Fibroblast of villous mesenchyme (primary cell): ENCODE measurements at regions not wholly inside any gene's neighbourhood (a gene's known extent, or its start where the extent isn't known, plus 50 kb on each side); places are given as distances from the start of the nearest gene placed in this dataset.

Experiments
- DNase-seq: peaks from one replicate; pipeline ENCODE4 v3.0.0-alpha.2; 2010; ENCODE audit warnings: low read depth
- H3K4me3 ChIP-seq: 2 replicates; pipeline ENCODE4 v1.5.1; 2011; ENCODE audit warnings: low read depth, mild to moderate bottlenecking, low read length
- TF ChIP-seq, protein P1 (sequence below): IDR thresholded peaks from 2 replicates; pipeline ENCODE4 v1.5.1; 2012; ENCODE audit warnings: low read depth, mild to moderate bottlenecking, low read length; ENCODE audit not compliant: insufficient read depth

DNA sequence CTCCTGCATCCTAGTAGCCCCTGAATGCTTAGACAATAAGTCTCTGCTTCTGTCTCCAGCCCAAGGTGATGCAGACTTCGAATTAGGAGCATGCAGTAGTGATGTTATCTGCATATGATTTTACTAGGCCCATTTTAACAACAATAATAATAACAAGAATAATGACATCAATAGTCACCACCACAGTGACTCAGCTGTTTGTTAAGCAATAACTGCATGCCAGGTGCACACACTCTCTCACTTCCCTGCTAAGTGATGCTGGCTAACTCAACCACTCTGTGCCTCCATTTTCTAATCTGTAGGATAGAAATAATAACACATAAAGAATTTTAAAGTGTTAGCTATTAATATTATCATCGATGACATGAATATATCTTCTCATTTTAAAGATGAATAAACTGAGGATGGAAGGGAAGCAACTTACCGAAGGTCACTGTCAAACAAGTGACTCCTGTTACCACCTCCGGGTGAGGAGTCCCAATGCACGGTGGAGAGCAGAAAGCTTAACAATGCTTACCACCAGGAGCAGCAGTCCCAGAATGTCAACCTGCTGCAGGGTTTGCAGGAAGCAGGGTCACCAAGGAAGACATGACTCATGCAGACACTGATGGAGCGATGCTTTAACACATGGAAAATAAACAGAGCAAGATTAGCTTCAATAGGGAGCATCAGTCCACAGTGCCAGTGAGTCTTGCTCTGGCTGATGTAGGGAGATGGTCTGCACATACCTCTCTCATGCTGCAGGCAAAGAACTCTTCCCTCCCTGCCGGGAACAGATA is 290.2 kb downstream of the SPATA17 start:
- H3K4me3 ChIP-seq = no peak overlapping the region
- TF ChIP-seq, protein P1, sequence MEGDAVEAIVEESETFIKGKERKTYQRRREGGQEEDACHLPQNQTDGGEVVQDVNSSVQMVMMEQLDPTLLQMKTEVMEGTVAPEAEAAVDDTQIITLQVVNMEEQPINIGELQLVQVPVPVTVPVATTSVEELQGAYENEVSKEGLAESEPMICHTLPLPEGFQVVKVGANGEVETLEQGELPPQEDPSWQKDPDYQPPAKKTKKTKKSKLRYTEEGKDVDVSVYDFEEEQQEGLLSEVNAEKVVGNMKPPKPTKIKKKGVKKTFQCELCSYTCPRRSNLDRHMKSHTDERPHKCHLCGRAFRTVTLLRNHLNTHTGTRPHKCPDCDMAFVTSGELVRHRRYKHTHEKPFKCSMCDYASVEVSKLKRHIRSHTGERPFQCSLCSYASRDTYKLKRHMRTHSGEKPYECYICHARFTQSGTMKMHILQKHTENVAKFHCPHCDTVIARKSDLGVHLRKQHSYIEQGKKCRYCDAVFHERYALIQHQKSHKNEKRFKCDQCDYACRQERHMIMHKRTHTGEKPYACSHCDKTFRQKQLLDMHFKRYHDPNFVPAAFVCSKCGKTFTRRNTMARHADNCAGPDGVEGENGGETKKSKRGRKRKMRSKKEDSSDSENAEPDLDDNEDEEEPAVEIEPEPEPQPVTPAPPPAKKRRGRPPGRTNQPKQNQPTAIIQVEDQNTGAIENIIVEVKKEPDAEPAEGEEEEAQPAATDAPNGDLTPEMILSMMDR = no peak
- no peak for DNase-seq

DNA sequence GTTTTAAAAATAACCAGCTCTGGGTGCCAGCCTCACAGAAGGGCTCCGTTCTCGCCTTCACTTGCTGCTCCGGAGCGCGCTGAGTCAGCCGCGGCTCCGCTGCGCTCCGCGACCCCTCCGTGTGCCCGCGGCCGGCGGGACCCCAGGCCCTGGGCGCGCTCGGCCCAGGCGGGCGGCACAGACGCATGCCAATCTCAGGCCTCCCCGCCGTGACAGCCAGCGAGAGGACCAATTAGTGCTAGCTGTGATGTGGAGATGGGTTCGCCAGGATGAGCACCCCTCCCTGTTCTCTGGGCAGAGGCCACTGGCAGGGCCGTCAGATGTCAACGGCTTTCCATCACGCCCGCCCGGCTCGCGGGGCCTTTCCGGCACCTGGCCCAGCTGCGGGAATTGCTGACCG is 293.8 kb downstream of the SPATA17 start:
- TF ChIP-seq, protein P1 = no peak
- no peak overlapping the region for H3K4me3 ChIP-seq
- DNase-seq = no peak

DNA sequence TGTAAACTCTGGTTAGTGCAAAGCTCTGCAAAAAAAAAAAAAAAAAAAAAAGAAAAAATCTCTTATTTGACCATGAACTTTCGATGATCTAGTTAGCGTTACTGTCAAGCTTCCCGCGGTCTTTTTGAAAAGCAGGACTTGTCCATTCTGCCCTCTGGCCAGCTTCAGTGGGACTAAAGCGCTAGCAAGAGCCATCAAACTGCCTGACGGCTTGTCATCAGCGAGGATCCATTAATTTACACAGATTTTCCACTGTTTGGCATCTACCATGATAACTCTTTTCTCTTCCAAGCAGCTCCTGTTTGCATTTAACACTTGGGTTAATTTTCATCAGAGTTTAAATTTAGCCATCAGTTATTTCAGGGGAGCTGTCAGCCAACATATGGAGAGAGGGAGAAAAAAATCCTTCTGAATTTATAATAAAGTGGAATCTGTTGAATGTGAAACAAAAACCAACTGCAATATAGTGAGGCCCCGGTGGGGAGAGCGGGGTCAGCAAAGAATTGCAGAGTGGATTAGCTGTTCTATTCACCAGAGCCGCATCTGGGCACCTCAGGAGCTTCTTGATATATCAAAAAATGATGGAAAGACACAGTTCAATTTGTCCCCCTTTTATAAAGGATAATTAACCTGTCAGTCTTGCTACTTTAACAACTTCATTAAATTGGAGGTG is 298.2 kb downstream of the SPATA17 start:
- no peak for DNase-seq
- no peak overlapping the region for H3K4me3 ChIP-seq
- TF ChIP-seq, protein P1 = no peak

DNA sequence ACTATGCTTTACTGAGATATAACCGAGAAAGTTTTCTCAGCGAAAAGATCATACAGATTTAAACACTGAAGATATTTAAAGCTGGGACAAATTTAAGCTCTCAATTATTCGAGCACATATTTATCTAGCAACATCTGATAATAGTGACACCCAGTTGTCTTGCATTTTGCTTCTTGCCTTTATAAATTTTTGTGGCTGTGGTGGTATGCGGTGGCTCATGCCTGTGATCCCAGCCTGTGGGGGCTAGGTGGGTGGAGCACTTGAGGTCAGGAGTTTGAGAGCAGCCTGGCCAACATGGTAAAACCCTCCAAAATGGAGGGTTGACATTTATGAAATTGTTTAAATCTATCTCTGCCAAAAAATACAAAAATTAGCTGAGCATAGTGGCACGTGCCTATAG is 312.2 kb downstream of the SPATA17 start:
- DNase-seq = no peak
- H3K4me3 ChIP-seq = no peak overlapping the region
- TF ChIP-seq, protein P1 = no peak

DNA sequence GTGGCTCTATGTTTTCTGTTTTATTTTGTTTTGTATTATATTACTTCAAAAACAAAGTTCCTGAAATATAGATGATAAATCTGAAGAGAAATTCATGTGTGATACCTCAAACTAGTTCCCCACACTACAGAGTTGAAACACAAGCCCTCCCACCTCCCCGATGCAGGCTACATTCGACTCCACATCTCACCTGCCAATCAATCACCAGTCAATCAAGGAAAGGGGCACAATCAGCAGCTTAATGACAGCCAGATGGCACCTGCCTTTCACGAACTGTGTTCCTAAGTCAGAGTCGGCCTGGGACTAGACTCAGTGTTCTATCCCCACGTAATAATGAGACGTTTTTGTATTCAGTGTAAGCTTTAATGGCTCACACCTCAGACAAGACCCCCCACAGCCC is 313.4 kb downstream of the SPATA17 start:
- DNase-seq = no peak
- TF ChIP-seq, protein P1 = no peak
- H3K4me3 ChIP-seq = no peak overlapping the region

DNA sequence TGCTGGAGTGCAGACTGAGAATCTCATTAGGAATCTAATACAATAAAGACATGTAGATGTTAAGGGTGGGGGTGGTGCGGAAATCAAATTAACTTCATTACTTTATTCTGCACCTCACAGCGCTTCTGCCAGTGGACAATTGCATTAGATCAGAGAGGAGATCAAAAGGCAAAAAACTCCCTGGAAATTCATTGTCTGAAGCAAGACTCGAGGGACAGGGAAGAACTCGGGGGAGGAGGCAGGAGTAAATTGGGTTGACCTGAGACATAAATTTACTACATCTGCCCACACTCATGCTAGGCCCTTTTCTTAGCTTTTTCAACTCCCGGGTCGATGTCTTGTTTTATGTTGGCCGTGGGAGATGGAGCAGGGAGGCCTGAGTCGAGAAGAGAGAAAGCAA is 315.4 kb downstream of the SPATA17 start:
- no peak for DNase-seq
- H3K4me3 ChIP-seq = no peak overlapping the region
- TF ChIP-seq, protein P1 = no peak
